Activated CD8-positive, alpha-beta memory T cell treated with anti-CD3 and anti-CD28 coated beads for 36 hours (primary cell): ENCODE measurements at regions not wholly inside any gene's neighbourhood (a gene's known extent, or its start where the extent isn't known, plus 50 kb on each side); places are given as distances from the start of the nearest gene placed in this dataset.
"Not testable (repeated sequence)": the region's sequence is repeated elsewhere in the genome, so short reads cannot be mapped to it uniquely, and the experiment has no call there.

ENCODE experiments used
- CTCF ChIA-PET: fragments of 350-600 bp; sonication (Branson Sonifier 250); formaldehyde crosslinking; loops from one replicate; lab custom pipeline; 2021; ENCODE audit warnings: antibody characterized with exemption; lab: Charles Lee
- POLR2A ChIA-PET: fragments of 350-600 bp; sonication (Branson Sonifier 250); formaldehyde crosslinking; loops from one replicate; lab custom pipeline; 2021; ENCODE audit warnings: antibody characterized with exemption; lab: Charles Lee

DNA sequence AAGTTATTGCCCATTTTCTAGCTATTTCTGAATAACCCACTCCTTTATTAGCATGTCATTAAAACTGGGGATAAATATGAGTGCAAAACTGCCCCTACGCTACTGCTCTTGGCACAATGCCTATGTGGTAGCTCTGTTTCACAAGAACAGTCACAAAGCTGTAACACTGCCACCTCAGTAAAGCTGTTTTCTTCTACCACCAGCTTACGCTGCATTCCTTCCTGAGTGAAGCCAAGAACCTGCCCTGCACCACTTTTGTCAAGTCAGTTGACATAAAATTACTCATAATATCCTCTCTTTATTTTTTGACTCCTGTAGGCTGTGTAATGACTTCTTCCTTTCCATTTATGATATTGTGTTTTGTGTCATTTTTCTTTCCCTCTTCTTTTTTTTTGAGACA is 313.2 kb upstream of the PLGLB1 start:
- POLR2A ChIA-PET, CTCF ChIA-PET: not testable (repeated sequence)

DNA sequence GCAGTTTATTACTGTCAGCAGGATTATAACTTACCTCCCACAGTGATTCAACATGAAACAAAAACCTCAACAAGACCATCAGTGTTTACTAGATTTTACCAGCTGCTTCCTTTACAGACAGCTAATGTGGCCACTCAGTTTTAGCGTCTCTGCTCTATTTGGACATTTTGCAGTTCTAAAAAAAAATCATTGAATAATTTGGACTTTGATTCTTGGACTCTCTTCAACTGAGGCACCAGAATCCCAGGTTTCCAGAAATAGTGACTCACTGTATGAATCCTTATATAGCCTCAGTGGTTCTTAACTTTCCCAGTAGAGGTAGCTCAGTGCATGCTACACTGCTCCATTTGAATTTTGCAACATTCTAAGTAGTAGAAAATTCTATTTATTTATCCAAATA is 317.4 kb upstream of the PLGLB1 start:
- POLR2A ChIA-PET, CTCF ChIA-PET: not testable (repeated sequence)

DNA sequence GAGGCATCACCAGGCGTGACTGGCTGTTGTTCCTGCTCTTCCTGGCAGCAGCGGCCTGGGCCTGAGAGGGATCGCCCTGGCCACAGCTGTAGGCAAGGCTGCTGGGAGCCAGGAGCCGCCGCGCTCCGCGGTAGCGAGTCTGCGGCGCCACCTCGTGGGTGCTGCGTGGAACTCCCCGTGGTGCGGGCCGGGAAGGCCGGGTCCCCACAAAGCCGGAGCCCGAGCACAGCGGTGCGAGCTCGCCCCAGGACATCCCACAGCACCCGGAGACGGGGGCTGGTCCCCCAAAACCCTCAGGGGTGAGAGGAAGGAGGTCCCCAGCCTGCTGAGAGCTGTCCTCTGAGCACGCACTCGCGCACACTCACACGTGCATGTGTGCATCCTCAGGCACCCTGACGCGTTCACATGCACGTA is 320.0 kb upstream of the PLGLB1 start:
- POLR2A ChIA-PET, CTCF ChIA-PET: not testable (repeated sequence)

- CTCF ChIA-PET, POLR2A ChIA-PET: not testable (repeated sequence)
Measured at GRCh38 chr2:87342175-87342574, 320.5 kb upstream of the PLGLB1 start.

GRCh38 chr2:87343347-87343746 is 321.7 kb upstream of the PLGLB1 start:
- CTCF ChIA-PET, POLR2A ChIA-PET: not testable (repeated sequence)

- POLR2A ChIA-PET, CTCF ChIA-PET: not testable (repeated sequence)
Measured at GRCh38 chr2:87345283-87345682, 323.6 kb upstream of the PLGLB1 start.

DNA sequence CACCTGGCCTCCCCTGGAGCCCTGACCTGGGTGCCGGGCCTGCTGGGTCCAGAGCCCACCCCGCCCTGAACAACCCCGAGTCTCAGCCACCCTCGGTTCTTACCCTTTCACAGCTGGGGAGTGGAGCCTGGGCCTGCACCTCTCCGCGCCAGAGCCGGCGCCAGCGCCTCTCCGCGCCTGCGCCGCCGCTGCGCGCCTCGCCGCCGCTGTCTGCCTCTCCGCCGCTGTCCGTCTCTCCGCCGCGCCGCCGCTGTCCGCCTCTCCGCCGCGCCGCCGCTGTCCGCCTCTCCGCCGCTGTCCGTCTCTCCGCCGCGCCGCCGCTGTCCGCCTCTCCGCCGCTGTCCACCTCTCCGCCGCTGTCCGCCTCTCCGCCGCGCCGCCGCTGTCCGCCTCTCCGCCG is 326.9 kb upstream of the PLGLB1 start:
- CTCF ChIA-PET, POLR2A ChIA-PET: not testable (repeated sequence)

GRCh38 chr2:87349006-87349405 is 327.4 kb upstream of the PLGLB1 start:
- POLR2A ChIA-PET, CTCF ChIA-PET: not testable (repeated sequence)

DNA sequence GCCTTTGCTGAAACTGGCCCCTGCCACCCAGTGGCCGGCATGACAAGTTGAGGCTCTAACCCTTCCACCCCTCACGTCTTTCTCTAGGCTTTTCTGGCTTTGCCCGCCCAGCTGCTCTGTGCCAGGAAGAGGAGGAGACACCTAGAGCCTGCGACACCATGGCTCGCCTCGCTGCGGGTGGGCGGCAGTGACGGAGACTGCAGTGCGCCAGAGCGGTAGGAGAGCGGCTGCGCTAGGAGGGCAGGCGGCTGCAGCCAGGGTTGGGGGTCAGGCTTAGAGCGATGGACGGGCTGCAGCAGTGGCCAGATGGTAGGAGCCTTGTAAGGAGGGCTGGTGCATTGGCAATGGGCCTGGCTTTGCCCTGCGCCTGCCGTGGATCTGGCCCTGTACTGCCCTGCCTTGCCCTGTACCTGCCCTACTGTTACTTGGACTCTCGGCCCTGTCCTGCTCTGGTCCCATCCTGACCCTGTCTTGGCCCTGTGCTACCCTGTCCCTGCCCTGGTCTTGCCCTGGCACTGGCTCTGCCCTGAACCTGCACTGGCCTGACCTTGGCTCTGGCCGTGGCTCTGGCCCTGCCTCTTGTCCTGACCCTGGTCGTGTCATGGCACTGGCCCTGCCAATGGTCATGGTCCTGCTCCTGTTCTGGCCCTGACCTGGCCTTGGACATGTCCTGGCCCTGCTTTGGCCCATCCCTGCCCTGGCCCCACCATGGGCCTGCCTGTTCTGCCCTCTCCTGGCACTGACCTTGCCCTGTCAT is 330.7 kb upstream of the PLGLB1 start:
- POLR2A ChIA-PET, CTCF ChIA-PET: not testable (repeated sequence)

GRCh38 chr2:87353408-87353807 is 331.8 kb upstream of the PLGLB1 start:
- CTCF ChIA-PET, POLR2A ChIA-PET: not testable (repeated sequence)

- POLR2A ChIA-PET: not testable (repeated sequence)
Measured at GRCh38 chr2:87354102-87354501, 332.5 kb upstream of the PLGLB1 start.

DNA sequence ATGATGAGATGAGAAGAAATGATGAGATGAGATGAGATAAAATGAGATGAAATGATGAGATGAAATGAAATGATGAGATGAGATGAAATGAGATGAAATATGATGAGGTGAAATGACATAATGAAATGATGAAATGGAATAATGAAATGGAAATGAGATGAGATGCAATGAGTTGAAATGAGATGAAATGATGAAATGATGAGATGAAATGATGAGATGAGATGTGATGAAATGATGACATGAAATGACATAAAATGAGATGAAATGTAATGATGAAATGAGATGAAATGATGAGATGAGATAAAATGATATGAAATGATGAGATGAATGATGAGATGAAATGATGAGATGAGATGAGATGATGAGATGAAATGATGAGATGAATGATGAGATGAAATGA is 338.6 kb upstream of the PLGLB1 start:
- POLR2A ChIA-PET, CTCF ChIA-PET: not testable (repeated sequence)

More at GRCh38 chr2:87354102-87354501, 332.5 kb upstream of the PLGLB1 start:
- CTCF ChIA-PET: not testable (repeated sequence)

- CTCF ChIA-PET, POLR2A ChIA-PET: not testable (repeated sequence)
Measured at GRCh38 chr2:87360927-87361326, 339.3 kb upstream of the PLGLB1 start.

- CTCF ChIA-PET, POLR2A ChIA-PET: not testable (repeated sequence)
Measured at GRCh38 chr2:87361805-87362204, 340.2 kb upstream of the PLGLB1 start.

DNA sequence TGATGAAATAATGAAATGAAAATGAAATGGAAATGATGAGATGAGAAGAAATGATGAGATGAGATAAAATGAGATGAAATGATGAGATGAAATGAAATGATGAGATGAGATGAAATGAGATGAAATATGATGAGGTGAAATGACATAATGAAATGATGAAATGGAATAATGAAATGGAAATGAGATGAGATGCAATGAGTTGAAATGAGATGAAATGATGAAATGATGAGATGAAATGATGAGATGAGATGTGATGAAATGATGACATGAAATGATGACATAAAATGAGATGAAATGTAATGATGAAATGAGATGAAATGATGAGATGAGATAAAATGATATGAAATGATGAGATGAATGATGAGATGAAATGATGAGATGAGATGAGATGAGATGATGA is 342.7 kb upstream of the PLGLB1 start:
- POLR2A ChIA-PET, CTCF ChIA-PET: not testable (repeated sequence)

- CTCF ChIA-PET, POLR2A ChIA-PET: not testable (repeated sequence)
Measured at GRCh38 chr2:87365038-87365437, 343.4 kb upstream of the PLGLB1 start.

GRCh38 chr2:87386063-87386560 is 361.8 kb upstream of the PLGLB2 start:
- CTCF ChIA-PET: not testable (repeated sequence)

DNA sequence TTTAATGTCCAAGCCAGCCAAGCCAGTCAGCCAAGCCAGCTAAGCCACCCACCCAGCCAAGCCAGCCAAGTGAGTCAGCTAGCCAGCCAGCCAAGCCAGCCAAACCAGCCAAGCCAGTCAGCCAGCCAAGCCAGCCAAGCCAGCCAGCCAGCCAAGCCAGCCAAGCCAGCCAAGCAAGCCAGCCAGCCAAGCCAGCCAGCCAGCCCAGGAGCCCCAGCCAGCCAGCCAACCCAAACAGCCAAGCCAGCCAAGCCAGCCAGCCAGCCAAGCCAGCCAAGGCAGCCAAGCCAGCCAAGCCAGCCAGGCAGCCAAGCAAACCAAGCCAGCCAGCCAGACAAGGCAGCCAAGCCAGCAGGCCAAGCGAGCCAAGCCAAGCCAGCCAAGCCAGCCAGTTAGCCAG is 352.1 kb upstream of the PLGLB2 start:
- POLR2A ChIA-PET, CTCF ChIA-PET: not testable (repeated sequence)

More at GRCh38 chr2:87386063-87386560, 361.8 kb upstream of the PLGLB2 start:
- POLR2A ChIA-PET: not testable (repeated sequence)

DNA sequence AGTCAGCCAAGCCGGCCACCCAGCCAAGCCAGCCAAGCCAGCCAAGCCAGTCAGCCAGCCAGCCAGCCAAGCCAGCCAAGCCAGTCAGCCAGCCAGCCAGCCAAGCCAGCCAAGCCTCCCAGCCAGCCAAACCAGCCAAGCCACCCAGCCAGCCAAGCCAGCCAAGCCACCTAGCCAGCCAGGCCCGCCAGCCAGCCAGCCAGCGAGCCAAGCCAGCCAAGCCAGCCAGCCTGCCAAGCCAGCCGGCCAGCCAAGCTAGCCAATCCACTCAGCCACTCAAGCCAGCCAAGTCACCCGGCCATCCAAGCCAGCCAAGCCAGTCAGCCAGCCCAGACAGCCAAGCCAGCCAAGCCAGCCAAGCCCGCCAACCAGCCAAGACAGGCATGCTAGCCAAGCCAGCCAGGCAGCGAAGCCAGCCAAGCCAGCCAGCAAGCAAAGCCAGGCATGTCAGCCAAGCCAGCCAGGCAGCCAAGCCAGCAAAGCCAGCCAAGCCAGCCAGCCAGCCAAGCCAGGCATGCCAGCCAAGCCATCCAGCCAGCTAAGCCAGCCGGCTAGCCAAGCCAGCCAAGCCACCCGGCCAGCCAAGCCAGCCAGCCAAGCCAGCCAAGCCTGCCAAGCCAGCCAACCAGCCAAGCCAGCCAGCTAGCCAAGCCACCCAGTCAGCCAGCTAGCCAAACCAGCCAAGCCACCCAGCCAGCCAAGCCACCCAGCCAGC is 351.2 kb upstream of the PLGLB2 start:
- POLR2A ChIA-PET, CTCF ChIA-PET: not testable (repeated sequence)

DNA sequence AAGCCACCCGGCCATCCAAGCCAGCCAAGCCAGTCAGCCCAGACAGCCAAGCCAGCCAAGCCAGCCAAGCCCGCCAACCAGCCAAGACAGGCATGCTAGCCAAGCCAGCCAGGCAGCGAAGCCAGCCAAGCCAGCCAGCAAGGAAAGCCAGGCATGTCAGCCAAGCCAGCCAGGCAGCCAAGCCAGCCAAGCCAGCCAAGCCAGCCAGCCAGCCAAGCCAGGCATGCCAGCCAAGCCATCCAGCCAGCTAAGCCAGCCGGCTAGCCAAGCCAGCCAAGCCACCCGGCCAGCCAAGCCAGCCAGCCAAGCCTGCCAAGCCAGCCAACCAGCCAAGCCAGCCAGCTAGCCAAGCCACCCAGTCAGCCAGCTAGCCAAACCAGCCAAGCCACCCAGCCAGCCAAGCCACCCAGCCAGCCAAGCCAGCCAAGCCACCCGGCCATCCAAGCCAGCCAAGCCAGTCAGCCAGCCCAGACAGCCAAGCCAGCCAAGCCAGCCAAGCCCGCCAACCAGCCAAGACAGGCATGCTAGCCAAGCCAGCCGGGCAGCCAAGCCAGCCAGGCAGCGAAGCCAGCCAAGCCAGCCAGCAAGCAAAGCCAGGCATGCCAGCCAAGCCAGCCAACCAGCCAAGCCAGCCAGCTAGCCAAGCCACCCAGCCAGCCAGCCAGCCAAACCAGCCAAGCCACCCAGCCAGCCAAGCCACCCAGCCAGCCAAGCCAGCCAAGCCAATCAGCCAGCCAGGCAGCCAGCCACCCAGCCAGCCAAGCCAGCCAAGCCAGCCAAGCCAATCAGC is 350.4 kb upstream of the PLGLB2 start:
- CTCF ChIA-PET, POLR2A ChIA-PET: not testable (repeated sequence)
